ENCODE measurements at regions not wholly inside any gene's neighbourhood (a gene's known extent, or its start where the extent isn't known, plus 50 kb on each side); places are given as distances from the start of the nearest gene placed in this dataset.

GRCh38 chr2:147464737-147465357 lies 380.0 kb upstream of the ACVR2A start:
- no peak for TF ChIP-seq CTCF (conservative IDR thresholded peaks at IDR 0.05; ENCODE audit: low read length)
- H3K4me3 ChIP-seq (ENCODE audit: low read length) = no peak overlapping the region
- no peak for DNase-seq (ENCODE audit: low read depth)

DNA sequence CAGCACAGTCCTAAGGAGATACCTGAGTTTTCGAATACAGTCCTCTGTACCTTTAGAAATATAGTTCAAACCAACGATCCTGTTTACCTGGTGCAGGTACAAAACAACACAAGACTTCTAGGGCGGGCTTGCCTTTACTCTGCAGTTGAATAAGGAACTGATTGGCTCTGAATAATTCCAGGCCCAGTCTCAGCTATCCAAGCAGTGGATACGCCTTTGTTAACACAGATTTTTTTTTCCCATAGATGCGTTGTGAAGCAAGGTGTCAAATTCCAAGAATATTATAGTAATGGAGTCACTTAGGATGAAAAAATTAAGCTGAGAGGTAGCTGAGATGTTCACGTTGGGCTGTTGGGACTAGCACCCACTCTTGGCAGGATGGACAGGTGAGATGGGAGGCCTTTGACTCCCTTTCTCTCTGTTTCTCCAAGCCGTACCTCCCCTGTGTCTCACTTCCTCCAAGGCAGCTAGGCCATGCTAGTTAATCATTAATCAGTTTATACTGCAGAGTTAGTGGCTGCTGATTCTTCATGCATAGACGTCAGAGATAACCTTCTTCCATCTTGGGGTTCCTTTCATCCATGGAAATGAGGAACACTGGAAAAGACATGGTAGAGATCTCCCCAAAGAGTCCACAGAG lies 380.8 kb upstream of the ACVR2A start:
- DNase-seq (ENCODE audit: low read depth) = no peak
- no peak overlapping the region for H3K4me3 ChIP-seq (ENCODE audit: low read length)
- no peak for TF ChIP-seq CTCF (conservative IDR thresholded peaks at IDR 0.05; ENCODE audit: low read length)

- peak; percentile 53 for DNase-seq (ENCODE audit: low read depth)
- no peak overlapping the region for H3K4me3 ChIP-seq (ENCODE audit: low read length)
- TF ChIP-seq CTCF (conservative IDR thresholded peaks at IDR 0.05; ENCODE audit: low read length) = no peak
These were observed 384.7 kb upstream of the ACVR2A start for GRCh38 chr2:147460155-147460554.

- peak; percentile 3 for DNase-seq (ENCODE audit: low read depth)
- H3K4me3 ChIP-seq (ENCODE audit: low read length) = no peak overlapping the region
- no peak for TF ChIP-seq CTCF (conservative IDR thresholded peaks at IDR 0.05; ENCODE audit: low read length)
These were observed 388.1 kb upstream of the ACVR2A start for GRCh38 chr2:147456779-147457178.

- H3K4me3 ChIP-seq (ENCODE audit: low read length) = no peak overlapping the region
- no peak for TF ChIP-seq CTCF (conservative IDR thresholded peaks at IDR 0.05; ENCODE audit: low read length)
- DNase-seq (ENCODE audit: low read depth) = no peak
These were observed 392.8 kb upstream of the ACVR2A start for GRCh38 chr2:147451902-147452515.

DNA sequence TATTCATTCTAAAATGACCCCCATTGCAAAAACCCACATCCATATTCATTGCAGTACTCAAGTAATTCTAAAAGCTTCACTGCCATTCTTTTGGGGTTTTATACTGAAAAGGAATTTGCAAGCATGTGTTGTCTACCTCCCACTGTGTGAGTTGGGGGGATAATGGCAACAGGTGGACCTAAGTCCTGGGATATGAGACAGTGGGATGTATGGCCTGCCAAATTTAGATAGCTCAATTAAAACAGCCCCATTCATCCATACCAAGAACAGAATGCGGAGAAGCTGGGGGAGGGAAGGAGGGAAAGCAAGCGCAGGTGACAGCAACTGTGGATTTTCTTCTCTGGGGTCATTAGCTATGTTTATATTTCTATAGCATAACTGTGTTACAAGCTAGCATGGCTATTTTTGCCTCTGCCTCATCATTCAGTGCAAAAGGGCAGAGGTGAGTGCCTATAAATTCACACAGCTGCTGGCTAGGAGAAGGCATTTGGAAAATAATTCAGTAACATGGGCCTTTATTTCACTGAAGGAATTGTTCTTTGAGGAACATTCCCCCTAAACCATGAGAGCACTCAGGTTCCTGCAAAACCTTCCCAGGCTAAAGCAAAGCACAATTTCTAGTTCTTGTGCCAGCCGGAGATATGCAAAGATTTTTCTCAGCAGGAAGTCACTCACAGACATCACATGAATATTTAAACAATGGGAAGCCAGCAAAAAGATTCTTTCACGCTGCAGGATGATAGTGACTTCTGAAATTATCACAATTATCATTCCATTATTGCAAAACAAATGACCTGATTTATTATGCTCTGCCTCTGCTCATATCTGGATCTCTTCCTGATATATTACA lies 393.9 kb upstream of the ACVR2A start:
- no peak for DNase-seq (ENCODE audit: low read depth)
- H3K4me3 ChIP-seq (ENCODE audit: low read length) = no peak overlapping the region
- no peak for TF ChIP-seq CTCF (conservative IDR thresholded peaks at IDR 0.05; ENCODE audit: low read length)
